ENCODE measurements at regions not wholly inside any gene's neighbourhood (a gene's known extent, or its start where the extent isn't known, plus 50 kb on each side); places are given as distances from the start of the nearest gene placed in this dataset.

- TF ChIP-seq CTCF (conservative IDR thresholded peaks at IDR 0.05; ENCODE audit: low read length) (no peak), EZH2phosphoT487 (IDR thresholded peaks at IDR 0.05; ENCODE audit: borderline replicate concordance) (no peak)
- no peaks in the 10 kb centered on the region for H4K20me1 ChIP-seq (ENCODE audit: insufficient read depth, low read length, poor library complexity, severe bottlenecking)
- H3K27me3 ChIP-seq (ENCODE audit: insufficient read depth, low read length, poor library complexity, severe bottlenecking), result no peaks in the 10 kb centered on the region
- H3K4me1 ChIP-seq (ENCODE audit: insufficient read depth, low read length, poor library complexity, severe bottlenecking), result no peaks in the 10 kb centered on the region
- H3F3A ChIP-seq (ENCODE audit: low read depth), result no peaks in the 10 kb centered on the region
- H2AFZ ChIP-seq (ENCODE audit: low read length), result no peak overlapping the region
- H3K4me3 ChIP-seq (ENCODE audit: low read length, poor library complexity, severe bottlenecking), result no peak overlapping the region
- H3K9ac ChIP-seq (ENCODE audit: low read depth, low read length, poor library complexity, severe bottlenecking), result no peak overlapping the region
- no peak overlapping the region for H3K4me2 ChIP-seq (ENCODE audit: low read depth, low read length, poor library complexity, severe bottlenecking)
- H3K9me2 ChIP-seq (replicated peaks; ENCODE audit: low read depth, low read length), result no peaks in the 10 kb centered on the region
- no peaks in the 10 kb centered on the region; the same call in 1 of the 2 replicates for H3K9me3 ChIP-seq (ENCODE audit: insufficient read depth, low read depth, low read length)
- no peaks in the 10 kb centered on the region for H3K36me3 ChIP-seq (ENCODE audit: insufficient read depth, low read length)
- H3K79me2 ChIP-seq (ENCODE audit: insufficient read depth, low read length), result no peaks in the 10 kb centered on the region
Measured at GRCh38 chr7:68400783-68401182, 1197.5 kb upstream of the AUTS2 start.

- Histone ChIP-seq H3K79me2 (ENCODE audit: insufficient read depth, low read length) (no peaks in the 10 kb centered on the region), H3K9ac (ENCODE audit: low read depth, low read length, poor library complexity, severe bottlenecking) (no peak overlapping the region), H3K9me2 (replicated peaks; ENCODE audit: low read depth, low read length) (no peaks in the 10 kb centered on the region), H3K36me3 (ENCODE audit: insufficient read depth, low read length) (no peaks in the 10 kb centered on the region), H3K4me2 (ENCODE audit: low read depth, low read length, poor library complexity, severe bottlenecking) (no peak overlapping the region), H3K27me3 (ENCODE audit: insufficient read depth, low read length, poor library complexity, severe bottlenecking) (no peaks in the 10 kb centered on the region), H4K20me1 (ENCODE audit: insufficient read depth, low read length, poor library complexity, severe bottlenecking) (no peaks in the 10 kb centered on the region), H3K9me3 (ENCODE audit: insufficient read depth, low read depth, low read length) (no peaks in the 10 kb centered on the region; the same call in 1 of the 2 replicates), H3K4me3 (ENCODE audit: low read length, poor library complexity, severe bottlenecking) (no peak overlapping the region), H2AFZ (ENCODE audit: low read length) (no peak overlapping the region), H3F3A (ENCODE audit: low read depth) (no peaks in the 10 kb centered on the region), H3K4me1 (ENCODE audit: insufficient read depth, low read length, poor library complexity, severe bottlenecking) (no peaks in the 10 kb centered on the region)
- no peak for TF ChIP-seq CTCF (conservative IDR thresholded peaks at IDR 0.05; ENCODE audit: low read length)
Measured at GRCh38 chr7:68401313-68401712, 1197.0 kb upstream of the AUTS2 start.

GRCh38 chr7:68406480-68406879 lies 1191.8 kb upstream of the AUTS2 start:
- no peak overlapping the region for H3K9ac ChIP-seq (ENCODE audit: low read depth, low read length, poor library complexity, severe bottlenecking)
- no peak overlapping the region for H2AFZ ChIP-seq (ENCODE audit: low read length)
- H3K27me3 ChIP-seq (ENCODE audit: insufficient read depth, low read length, poor library complexity, severe bottlenecking), result no peaks in the 10 kb centered on the region
- TF ChIP-seq EZH2phosphoT487 (IDR thresholded peaks at IDR 0.05; ENCODE audit: borderline replicate concordance) (no peak), CTCF (conservative IDR thresholded peaks at IDR 0.05; ENCODE audit: low read length) (no peak)
- no peak overlapping the region for H3K4me3 ChIP-seq (ENCODE audit: low read length, poor library complexity, severe bottlenecking)
- H3K79me2 ChIP-seq (ENCODE audit: insufficient read depth, low read length), result no peaks in the 10 kb centered on the region
- H3K36me3 ChIP-seq (ENCODE audit: insufficient read depth, low read length), result no peaks in the 10 kb centered on the region
- H3K4me2 ChIP-seq (ENCODE audit: low read depth, low read length, poor library complexity, severe bottlenecking), result no peak overlapping the region
- no peaks in the 10 kb centered on the region for H4K20me1 ChIP-seq (ENCODE audit: insufficient read depth, low read length, poor library complexity, severe bottlenecking)
- H3K9me3 ChIP-seq (ENCODE audit: insufficient read depth, low read depth, low read length), result peaks cover 3% of the 10 kb centered on the region; the same call in 1 of the 2 replicates
- H3F3A ChIP-seq (ENCODE audit: low read depth), result no peaks in the 10 kb centered on the region
- no peaks in the 10 kb centered on the region for H3K9me2 ChIP-seq (replicated peaks; ENCODE audit: low read depth, low read length)
- H3K4me1 ChIP-seq (ENCODE audit: insufficient read depth, low read length, poor library complexity, severe bottlenecking), result no peaks in the 10 kb centered on the region
